BJ (cell line): ENCODE measurements at regions not wholly inside any gene's neighbourhood (a gene's known extent, or its start where the extent isn't known, plus 50 kb on each side); places are given as distances from the start of the nearest gene placed in this dataset.

Experiments used
- CTCF ChIA-PET: fragments of 350-600 bp; formaldehyde crosslinking; extraction: SDS; loops from one replicate; lab custom pipeline; 2021; ENCODE audit warnings: antibody characterized with exemption, inconsistent platforms; lab: Yijun Ruan, JAX
- POLR2A ChIA-PET: fragments of 300-600 bp; sonication (Branson Sonifier 250); formaldehyde crosslinking; extraction: SDS; loops from one replicate; lab custom pipeline; 2021; ENCODE audit warnings: antibody characterized with exemption; lab: Charles Lee
- DNase-seq: peaks from one replicate; pipeline ENCODE4 v3.0.0-alpha.2; 2011; ENCODE audit warnings: low read depth
- H3K27me3 ChIP-seq: 2 replicates; pipeline ENCODE4 v1.6.0; 2011; ENCODE audit warnings: low read length; ENCODE audit not compliant: control insufficient read depth, insufficient read depth
- H3K36me3 ChIP-seq: 2 replicates; pipeline ENCODE4 v1.5.1; 2011; ENCODE audit warnings: low read length; ENCODE audit not compliant: control insufficient read depth, insufficient read depth
- H3K4me3 ChIP-seq: 2 replicates; pipeline ENCODE4 v1.5.1; 2011; ENCODE audit warnings: low read depth, mild to moderate bottlenecking, control low read depth, low read length
- CTCF ChIP-seq: IDR thresholded peaks from 2 replicates; pipeline ENCODE4 v1.5.1; 2011; ENCODE audit warnings: low read depth, mild to moderate bottlenecking, control low read depth, inconsistent platforms, low read length, moderate library complexity; ENCODE audit not compliant: insufficient read depth

DNA sequence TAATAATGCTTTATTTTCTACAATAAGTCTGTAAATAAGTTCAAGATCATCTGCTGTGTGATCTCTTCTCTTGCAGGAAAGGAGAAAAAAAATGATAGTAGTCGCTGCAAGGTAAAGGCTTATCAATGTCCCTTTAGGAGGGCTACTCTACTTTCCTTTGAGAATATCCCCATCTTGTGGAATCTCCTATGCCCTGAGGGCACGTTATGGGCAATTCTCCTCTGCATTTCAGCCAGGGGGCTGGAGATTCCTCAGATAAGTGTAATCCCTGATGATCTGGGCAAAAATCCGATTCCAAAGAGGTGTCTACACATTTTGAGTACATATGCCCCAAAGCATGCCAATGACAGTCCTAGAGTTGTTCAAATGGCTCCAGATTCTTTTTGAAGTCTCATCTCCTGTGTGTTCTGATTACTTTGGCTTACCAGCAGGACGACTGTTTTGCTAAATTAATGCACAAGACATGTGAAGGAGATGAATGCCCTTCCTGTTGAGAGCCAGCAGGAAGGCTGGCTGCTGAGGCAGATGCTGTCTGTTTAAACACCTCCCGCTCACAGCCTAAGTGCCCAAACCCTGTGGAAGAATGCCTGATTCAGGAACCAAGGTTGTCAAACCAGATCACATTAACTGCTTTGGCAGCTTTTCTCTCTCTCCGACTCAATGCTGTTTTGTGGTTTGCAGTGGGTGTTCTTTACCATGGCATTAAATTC, 171.2 kb upstream of the COL1A2 start:
- H3K27me3 ChIP-seq = no peaks in the 10 kb centered on the region
- no peak for DNase-seq
- ChIA-PET CTCF (interaction anchor here (0.6 to 1.8 kb wide), 8 partner anchors 39 to 596 kb away, joined by 3 to 8 read pairs (median 4); no protein-coding TSS in a partner anchor), POLR2A (no interaction called here)
- no peaks in the 10 kb centered on the region for H3K36me3 ChIP-seq
- peak; percentile 46 for TF ChIP-seq CTCF
- H3K4me3 ChIP-seq = no peak overlapping the region

DNA sequence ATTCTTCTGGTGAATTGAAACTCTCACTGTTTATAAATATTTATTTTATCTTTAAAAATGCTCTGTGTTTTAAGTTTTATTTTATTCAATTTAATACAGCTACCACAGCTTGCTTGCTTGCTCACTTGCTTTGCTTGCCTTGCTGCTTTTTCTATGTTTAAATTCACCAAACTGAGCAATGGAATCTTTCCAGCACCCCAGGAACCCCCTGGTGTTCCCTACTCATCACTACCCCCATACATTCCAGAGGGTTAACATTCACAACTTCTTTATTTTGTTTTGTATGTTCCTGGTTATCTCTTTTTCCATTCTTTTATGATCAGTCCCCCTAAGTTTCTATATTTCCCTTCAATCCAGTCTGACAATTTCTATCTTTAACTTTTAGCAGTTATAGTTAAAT, 166.5 kb upstream of the COL1A2 start:
- CTCF ChIA-PET = interaction anchor here (1.3 to 1.7 kb wide), 2 partner anchors 10 to 12 kb away, joined by 3 to 4 read pairs; no protein-coding TSS in a partner anchor
- DNase-seq = no peak
- Histone ChIP-seq H3K4me3 (no peak overlapping the region), H3K27me3 (no peaks in the 10 kb centered on the region), H3K36me3 (no peaks in the 10 kb centered on the region)
- no peak for TF ChIP-seq CTCF
- POLR2A ChIA-PET = no interaction called here

DNA sequence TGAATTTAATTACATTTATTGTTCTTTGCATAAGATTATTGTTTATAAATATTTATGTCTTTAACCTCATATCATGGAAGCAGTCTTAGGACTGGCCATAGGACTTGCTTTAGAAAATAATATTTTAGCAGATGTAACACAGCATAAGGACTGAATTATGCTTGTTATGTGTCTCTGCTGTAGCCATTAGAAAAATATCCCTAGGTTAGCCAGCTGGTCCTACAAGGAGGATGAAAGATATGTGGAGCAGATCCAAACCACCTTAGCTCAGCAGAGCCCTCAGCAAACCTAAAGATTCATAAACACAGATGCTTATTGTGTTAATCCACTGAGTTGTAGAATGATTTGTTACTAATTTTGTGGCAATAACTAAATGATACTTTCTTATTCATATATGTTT, 166.0 kb upstream of the COL1A2 start:
- no peak for TF ChIP-seq CTCF
- H3K36me3 ChIP-seq = no peaks in the 10 kb centered on the region
- H3K27me3 ChIP-seq = no peaks in the 10 kb centered on the region
- DNase-seq = no peak
- ChIA-PET POLR2A (no interaction called here), CTCF (interaction anchor here (1.3 kb wide), 1 partner anchor 12 kb away, joined by 3 read pairs; no protein-coding TSS in a partner anchor)
- H3K4me3 ChIP-seq = no peak overlapping the region

DNA sequence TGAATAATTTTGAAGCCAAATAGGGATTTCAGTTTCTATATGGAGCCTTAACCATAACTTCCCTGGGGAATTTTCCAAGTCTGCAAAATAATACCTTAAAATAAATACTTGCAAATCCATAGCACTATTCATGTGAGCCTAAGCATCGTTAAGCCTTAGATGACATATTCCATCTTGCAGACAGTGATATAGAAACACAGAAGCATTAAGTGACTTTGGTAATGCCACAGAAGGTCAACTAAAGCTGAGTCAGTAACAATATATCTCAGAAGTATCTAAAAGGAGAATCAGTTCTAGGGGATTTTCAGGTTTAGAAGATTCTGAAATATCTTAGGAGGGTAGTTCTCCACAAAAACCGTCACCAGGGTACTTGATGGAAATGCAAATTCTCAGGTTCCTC, 163.4 kb upstream of the COL1A2 start:
- no peak overlapping the region for H3K4me3 ChIP-seq
- no peak for DNase-seq
- ChIA-PET POLR2A (no interaction called here), CTCF (interaction anchor here (0.7 kb wide), 1 partner anchor 70 kb away, joined by 3 read pairs; no protein-coding TSS in a partner anchor)
- H3K27me3 ChIP-seq = no peaks in the 10 kb centered on the region
- no peak for TF ChIP-seq CTCF
- H3K36me3 ChIP-seq = no peaks in the 10 kb centered on the region

DNA sequence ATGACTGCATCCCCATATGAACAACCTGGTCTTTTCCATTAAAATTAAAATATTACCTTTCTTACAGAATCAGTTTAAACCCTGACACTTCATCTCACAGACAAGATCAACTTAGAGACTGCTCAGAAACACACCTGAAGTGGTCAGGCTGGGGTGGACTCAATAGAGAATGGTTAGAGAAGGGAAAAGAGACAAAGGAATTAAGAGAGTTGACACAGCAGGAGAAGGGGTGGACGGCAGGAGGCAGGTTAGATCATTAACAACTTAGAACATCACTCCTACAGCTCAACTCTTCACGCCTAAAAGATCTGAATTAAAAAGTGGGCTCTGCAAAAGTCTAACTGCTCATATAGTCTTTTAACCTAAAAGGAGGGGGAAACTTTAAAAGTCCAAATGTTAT, 157.7 kb upstream of the COL1A2 start:
- DNase-seq = no peak
- H3K4me3 ChIP-seq = no peak overlapping the region
- ChIA-PET CTCF (no interaction called here), POLR2A (no interaction called here)
- H3K27me3 ChIP-seq = no peaks in the 10 kb centered on the region
- H3K36me3 ChIP-seq = no peaks in the 10 kb centered on the region
- TF ChIP-seq CTCF = no peak
